ENCODE measurements at regions not wholly inside any gene's neighbourhood (a gene's known extent, or its start where the extent isn't known, plus 50 kb on each side); places are given as distances from the start of the nearest gene placed in this dataset.

DNA sequence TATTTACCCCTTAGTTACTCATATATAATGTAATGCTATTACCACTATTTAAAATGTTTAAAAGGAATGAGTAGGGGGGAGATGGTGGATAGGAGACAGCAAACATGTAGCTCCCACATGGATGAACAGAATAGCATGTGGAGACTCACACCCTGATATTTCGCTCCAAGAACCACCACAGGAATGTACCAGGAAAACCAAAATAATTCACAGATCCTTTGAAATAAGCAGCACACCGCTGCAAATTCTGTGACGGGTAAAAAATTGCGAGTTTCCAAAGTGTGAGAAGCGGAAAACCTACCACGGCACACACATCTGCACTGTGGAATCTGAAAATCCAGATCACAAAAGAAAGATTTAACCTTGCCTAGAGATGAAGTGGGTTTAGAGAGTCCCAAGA is 428.2 kb downstream of the TLL1 start:
- Histone ChIP-seq H3K27ac (ENCODE audit: low read depth, low read length) (no peak overlapping the region), H3K4me3 (ENCODE audit: low read depth, low read length) (no peak overlapping the region), H3K79me2 (ENCODE audit: control insufficient read depth, insufficient read depth, low read length, poor library complexity) (no peaks in the 10 kb centered on the region), H2AFZ (ENCODE audit: insufficient read depth, low read length, poor library complexity) (no peak overlapping the region), H4K91ac (ENCODE audit: low read depth, low read length) (no peak overlapping the region), H3K4ac (ENCODE audit: low read depth, low read length) (no peak overlapping the region), H3K79me1 (ENCODE audit: low read length) (no peaks in the 10 kb centered on the region), H3K27me3 (ENCODE audit: insufficient read depth, low read length) (no peaks in the 10 kb centered on the region), H3K9ac (ENCODE audit: low read length) (no peak overlapping the region), H3K14ac (ENCODE audit: low read length) (no peak overlapping the region), H3K23ac (ENCODE audit: low read length) (no peak overlapping the region), H3K4me2 (ENCODE audit: low read length) (no peak overlapping the region), H3K9me3 (ENCODE audit: insufficient read depth, low read depth, low read length) (no peaks in the 10 kb centered on the region), H3K4me1 (ENCODE audit: control insufficient read depth in 1 of 2, insufficient read depth in 2 of 2, low read length in 2 of 2) (no peaks in the 10 kb centered on the region), H2AK5ac (ENCODE audit: low read length) (no peak overlapping the region), H3K18ac (ENCODE audit: low read length) (no peak overlapping the region), H4K12ac (ENCODE audit: low read depth, low read length) (no peak overlapping the region), H2BK120ac (ENCODE audit: insufficient read depth, low read length, poor library complexity) (no peak overlapping the region), H2BK12ac (ENCODE audit: low read length) (no peak overlapping the region), H3K36me3 (ENCODE audit: control insufficient read depth in 1 of 2, insufficient read depth in 2 of 2, low read length in 2 of 2) (no peaks in the 10 kb centered on the region), H4K8ac (ENCODE audit: low read depth, low read length) (no peak overlapping the region), H2BK5ac (ENCODE audit: low read depth, low read length, poor library complexity) (no peak overlapping the region)
- no peak for DNase-seq
- WGBS (ENCODE audit: extremely low coverage, insufficient coverage, insufficient read length): no CpG with 5 or more reads among the region's 6 CpGs

DNA sequence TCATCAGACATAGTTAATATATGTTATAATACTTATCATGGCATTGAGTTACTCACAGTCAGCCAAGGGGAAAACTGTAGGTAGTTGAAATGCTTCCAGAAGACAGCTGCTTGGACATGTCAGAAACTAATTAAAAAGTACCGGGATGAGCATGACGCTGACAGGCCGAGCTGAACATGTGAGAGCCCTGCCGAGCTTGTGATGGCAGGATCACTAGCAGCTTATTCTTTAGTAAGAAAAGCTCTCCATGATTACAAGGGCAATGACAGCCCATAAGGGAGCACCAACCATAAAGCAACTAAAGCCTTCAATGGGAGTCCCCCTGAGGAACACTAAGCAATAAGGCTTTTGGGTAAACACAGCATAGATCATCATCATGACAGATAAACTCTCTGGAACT is 435.6 kb downstream of the TLL1 start:
- H3K23ac ChIP-seq (ENCODE audit: low read length): no peak overlapping the region
- no peak overlapping the region for H2BK5ac ChIP-seq (ENCODE audit: low read depth, low read length, poor library complexity)
- no peaks in the 10 kb centered on the region for H3K36me3 ChIP-seq (ENCODE audit: control insufficient read depth in 1 of 2, insufficient read depth in 2 of 2, low read length in 2 of 2)
- no peak overlapping the region for H2BK120ac ChIP-seq (ENCODE audit: insufficient read depth, low read length, poor library complexity)
- no peak overlapping the region for H2AFZ ChIP-seq (ENCODE audit: insufficient read depth, low read length, poor library complexity)
- H3K4me1 ChIP-seq (ENCODE audit: control insufficient read depth in 1 of 2, insufficient read depth in 2 of 2, low read length in 2 of 2): no peaks in the 10 kb centered on the region
- no peak overlapping the region for H3K4me2 ChIP-seq (ENCODE audit: low read length)
- no peak overlapping the region for H3K4ac ChIP-seq (ENCODE audit: low read depth, low read length)
- H3K9me3 ChIP-seq (ENCODE audit: insufficient read depth, low read depth, low read length): no peaks in the 10 kb centered on the region
- DNase-seq: no peak
- no peak overlapping the region for H4K91ac ChIP-seq (ENCODE audit: low read depth, low read length)
- H3K79me1 ChIP-seq (ENCODE audit: low read length): no peaks in the 10 kb centered on the region
- H3K4me3 ChIP-seq (ENCODE audit: low read depth, low read length): no peak overlapping the region
- no peaks in the 10 kb centered on the region for H3K79me2 ChIP-seq (ENCODE audit: control insufficient read depth, insufficient read depth, low read length, poor library complexity)
- no peak overlapping the region for H3K27ac ChIP-seq (ENCODE audit: low read depth, low read length)
- H3K27me3 ChIP-seq (ENCODE audit: insufficient read depth, low read length): no peaks in the 10 kb centered on the region
- no peak overlapping the region for H3K18ac ChIP-seq (ENCODE audit: low read length)
- no peak overlapping the region for H2BK12ac ChIP-seq (ENCODE audit: low read length)
- H2AK5ac ChIP-seq (ENCODE audit: low read length): no peak overlapping the region
- WGBS (ENCODE audit: extremely low coverage, insufficient coverage, insufficient read length): no CpG with 5 or more reads among the region's 4 CpGs
- no peak overlapping the region for H3K14ac ChIP-seq (ENCODE audit: low read length)
- H4K12ac ChIP-seq (ENCODE audit: low read depth, low read length): no peak overlapping the region
- H4K8ac ChIP-seq (ENCODE audit: low read depth, low read length): no peak overlapping the region
- no peak overlapping the region for H3K9ac ChIP-seq (ENCODE audit: low read length)

DNA sequence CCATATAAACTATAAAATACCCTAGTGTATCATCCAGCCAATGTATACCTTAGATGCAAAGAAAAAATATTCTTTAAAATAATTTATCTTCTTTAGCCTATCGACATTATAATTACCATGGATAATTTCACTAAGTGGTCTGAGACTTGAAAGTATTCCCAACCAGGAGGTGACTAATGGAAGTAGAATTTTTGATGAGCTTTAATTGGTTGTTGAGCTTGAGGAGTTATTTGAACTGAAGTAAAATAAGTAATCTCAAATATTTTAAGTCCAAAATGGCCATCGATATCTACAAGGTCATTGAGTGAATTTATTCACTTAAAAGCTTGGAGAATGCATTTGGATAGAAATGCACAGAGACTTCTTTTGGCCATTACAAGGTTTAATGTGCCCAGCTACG is 436.2 kb downstream of the TLL1 start:
- no peaks in the 10 kb centered on the region for H3K79me1 ChIP-seq (ENCODE audit: low read length)
- H3K23ac ChIP-seq (ENCODE audit: low read length): no peak overlapping the region
- H3K14ac ChIP-seq (ENCODE audit: low read length): no peak overlapping the region
- no peak overlapping the region for H2AFZ ChIP-seq (ENCODE audit: insufficient read depth, low read length, poor library complexity)
- no peak overlapping the region for H2AK5ac ChIP-seq (ENCODE audit: low read length)
- no peak overlapping the region for H2BK12ac ChIP-seq (ENCODE audit: low read length)
- H2BK120ac ChIP-seq (ENCODE audit: insufficient read depth, low read length, poor library complexity): no peak overlapping the region
- H3K4me3 ChIP-seq (ENCODE audit: low read depth, low read length): no peak overlapping the region
- H3K9me3 ChIP-seq (ENCODE audit: insufficient read depth, low read depth, low read length): no peaks in the 10 kb centered on the region
- no peaks in the 10 kb centered on the region for H3K4me1 ChIP-seq (ENCODE audit: control insufficient read depth in 1 of 2, insufficient read depth in 2 of 2, low read length in 2 of 2)
- no peak overlapping the region for H4K8ac ChIP-seq (ENCODE audit: low read depth, low read length)
- H3K4me2 ChIP-seq (ENCODE audit: low read length): no peak overlapping the region
- no peak overlapping the region for H3K9ac ChIP-seq (ENCODE audit: low read length)
- H3K18ac ChIP-seq (ENCODE audit: low read length): no peak overlapping the region
- H4K91ac ChIP-seq (ENCODE audit: low read depth, low read length): no peak overlapping the region
- no peak overlapping the region for H3K4ac ChIP-seq (ENCODE audit: low read depth, low read length)
- no peak for DNase-seq
- H3K79me2 ChIP-seq (ENCODE audit: control insufficient read depth, insufficient read depth, low read length, poor library complexity): no peaks in the 10 kb centered on the region
- H3K36me3 ChIP-seq (ENCODE audit: control insufficient read depth in 1 of 2, insufficient read depth in 2 of 2, low read length in 2 of 2): no peaks in the 10 kb centered on the region
- no peak overlapping the region for H2BK5ac ChIP-seq (ENCODE audit: low read depth, low read length, poor library complexity)
- H3K27me3 ChIP-seq (ENCODE audit: insufficient read depth, low read length): no peaks in the 10 kb centered on the region
- no CpG with 5 or more reads among the region's 3 CpGs for WGBS (ENCODE audit: extremely low coverage, insufficient coverage, insufficient read length)
- no peak overlapping the region for H4K12ac ChIP-seq (ENCODE audit: low read depth, low read length)
- H3K27ac ChIP-seq (ENCODE audit: low read depth, low read length): no peak overlapping the region

DNA sequence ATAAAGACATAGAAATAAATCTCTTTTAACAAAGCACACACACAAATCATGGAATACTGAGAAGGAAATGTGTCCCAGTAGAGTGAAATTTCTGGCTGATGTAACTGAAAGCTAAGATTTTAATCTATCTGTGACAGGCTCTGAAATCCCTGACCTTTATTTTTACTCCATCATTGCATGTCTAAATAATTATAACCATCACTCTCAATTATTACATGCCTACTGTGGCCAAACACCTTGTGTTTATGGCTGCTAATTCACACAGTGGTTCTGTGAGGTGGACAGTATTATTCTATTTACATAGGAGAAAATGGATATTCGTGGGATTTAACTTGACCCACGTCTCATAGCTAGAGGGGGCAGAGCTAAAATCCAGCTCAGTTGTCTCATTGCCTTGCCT is 438.1 kb downstream of the TLL1 start:
- Histone ChIP-seq H3K36me3 (ENCODE audit: control insufficient read depth in 1 of 2, insufficient read depth in 2 of 2, low read length in 2 of 2) (no peaks in the 10 kb centered on the region), H3K14ac (ENCODE audit: low read length) (no peak overlapping the region), H2BK12ac (ENCODE audit: low read length) (no peak overlapping the region), H3K79me1 (ENCODE audit: low read length) (no peaks in the 10 kb centered on the region), H3K4me2 (ENCODE audit: low read length) (no peak overlapping the region), H3K4me3 (ENCODE audit: low read depth, low read length) (no peak overlapping the region), H4K8ac (ENCODE audit: low read depth, low read length) (no peak overlapping the region), H2BK120ac (ENCODE audit: insufficient read depth, low read length, poor library complexity) (no peak overlapping the region), H3K4ac (ENCODE audit: low read depth, low read length) (no peak overlapping the region), H4K91ac (ENCODE audit: low read depth, low read length) (no peak overlapping the region), H3K18ac (ENCODE audit: low read length) (no peak overlapping the region), H3K9me3 (ENCODE audit: insufficient read depth, low read depth, low read length) (no peaks in the 10 kb centered on the region), H3K4me1 (ENCODE audit: control insufficient read depth in 1 of 2, insufficient read depth in 2 of 2, low read length in 2 of 2) (no peaks in the 10 kb centered on the region), H3K79me2 (ENCODE audit: control insufficient read depth, insufficient read depth, low read length, poor library complexity) (no peaks in the 10 kb centered on the region), H3K9ac (ENCODE audit: low read length) (no peak overlapping the region), H2BK5ac (ENCODE audit: low read depth, low read length, poor library complexity) (no peak overlapping the region), H2AK5ac (ENCODE audit: low read length) (no peak overlapping the region), H2AFZ (ENCODE audit: insufficient read depth, low read length, poor library complexity) (no peak overlapping the region), H3K27ac (ENCODE audit: low read depth, low read length) (no peak overlapping the region), H4K12ac (ENCODE audit: low read depth, low read length) (no peak overlapping the region), H3K23ac (ENCODE audit: low read length) (no peak overlapping the region), H3K27me3 (ENCODE audit: insufficient read depth, low read length) (no peaks in the 10 kb centered on the region)
- DNase-seq: no peak
- WGBS (ENCODE audit: extremely low coverage, insufficient coverage, insufficient read length): no CpG with 5 or more reads among the region's 2 CpGs

DNA sequence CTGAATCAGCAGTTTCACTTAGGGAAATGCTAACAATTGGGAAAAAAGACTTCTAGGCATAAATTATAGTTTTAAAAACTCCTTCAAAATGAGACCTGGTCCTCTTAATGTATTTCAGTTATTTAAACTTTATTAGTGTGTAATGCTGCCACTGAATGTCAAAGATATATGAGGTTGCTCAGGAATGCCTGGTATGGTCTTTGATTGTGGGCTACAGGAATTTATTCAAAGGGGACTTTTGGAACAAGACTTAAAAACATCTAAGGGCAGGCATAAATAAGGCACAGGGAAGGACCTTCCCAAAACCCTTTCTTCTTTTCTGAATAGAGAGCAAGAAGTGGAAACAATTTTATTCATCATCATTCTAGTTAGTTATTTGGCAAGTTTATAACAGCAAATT is 439.1 kb downstream of the TLL1 start:
- H3K14ac ChIP-seq (ENCODE audit: low read length): no peak overlapping the region
- no peak overlapping the region for H4K12ac ChIP-seq (ENCODE audit: low read depth, low read length)
- H2AK5ac ChIP-seq (ENCODE audit: low read length): no peak overlapping the region
- no peaks in the 10 kb centered on the region for H3K79me1 ChIP-seq (ENCODE audit: low read length)
- no peaks in the 10 kb centered on the region for H3K27me3 ChIP-seq (ENCODE audit: insufficient read depth, low read length)
- no peak for DNase-seq
- H2AFZ ChIP-seq (ENCODE audit: insufficient read depth, low read length, poor library complexity): no peak overlapping the region
- H2BK12ac ChIP-seq (ENCODE audit: low read length): no peak overlapping the region
- H3K4me1 ChIP-seq (ENCODE audit: control insufficient read depth in 1 of 2, insufficient read depth in 2 of 2, low read length in 2 of 2): no peaks in the 10 kb centered on the region
- no peak overlapping the region for H3K4me3 ChIP-seq (ENCODE audit: low read depth, low read length)
- no peaks in the 10 kb centered on the region for H3K36me3 ChIP-seq (ENCODE audit: control insufficient read depth in 1 of 2, insufficient read depth in 2 of 2, low read length in 2 of 2)
- no peak overlapping the region for H4K91ac ChIP-seq (ENCODE audit: low read depth, low read length)
- H3K18ac ChIP-seq (ENCODE audit: low read length): no peak overlapping the region
- H4K8ac ChIP-seq (ENCODE audit: low read depth, low read length): no peak overlapping the region
- H3K27ac ChIP-seq (ENCODE audit: low read depth, low read length): no peak overlapping the region
- H3K4ac ChIP-seq (ENCODE audit: low read depth, low read length): no peak overlapping the region
- H2BK120ac ChIP-seq (ENCODE audit: insufficient read depth, low read length, poor library complexity): no peak overlapping the region
- no peaks in the 10 kb centered on the region for H3K9me3 ChIP-seq (ENCODE audit: insufficient read depth, low read depth, low read length)
- H3K9ac ChIP-seq (ENCODE audit: low read length): no peak overlapping the region
- no peaks in the 10 kb centered on the region for H3K79me2 ChIP-seq (ENCODE audit: control insufficient read depth, insufficient read depth, low read length, poor library complexity)
- H3K23ac ChIP-seq (ENCODE audit: low read length): no peak overlapping the region
- no peak overlapping the region for H3K4me2 ChIP-seq (ENCODE audit: low read length)
- no peak overlapping the region for H2BK5ac ChIP-seq (ENCODE audit: low read depth, low read length, poor library complexity)

All from trophoblast cell (in vitro differentiated cells and primary cell).